CD4-positive, alpha-beta T cell treated with Interleukin-17A for 1 hour (primary cell): ENCODE measurements at regions not wholly inside any gene's neighbourhood (a gene's known extent, or its start where the extent isn't known, plus 50 kb on each side); places are given as distances from the start of the nearest gene placed in this dataset.

Experiments
- DNase-seq: peaks from one replicate; pipeline ENCODE4 v3.0.0-alpha.2; 2020

DNA sequence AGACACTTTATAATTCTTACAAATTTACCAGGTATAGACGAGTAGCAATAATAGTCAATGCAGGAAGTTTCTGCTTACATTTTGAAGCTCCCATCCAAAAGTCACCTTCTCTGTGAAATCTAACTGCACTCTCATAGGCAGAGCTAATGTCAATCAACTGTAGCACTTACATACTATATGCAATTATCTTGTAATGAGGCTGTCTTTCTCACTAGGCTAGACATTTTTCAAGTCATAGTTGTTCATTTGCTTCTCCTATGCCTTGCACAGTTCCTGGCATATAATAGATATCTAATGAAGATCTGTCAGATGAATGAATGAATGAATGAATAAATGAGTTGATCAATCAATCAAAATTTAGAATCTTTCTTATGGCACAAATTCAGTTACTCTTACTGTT is 273.0 kb upstream of the DAB1 start:
- no peak for DNase-seq

DNA sequence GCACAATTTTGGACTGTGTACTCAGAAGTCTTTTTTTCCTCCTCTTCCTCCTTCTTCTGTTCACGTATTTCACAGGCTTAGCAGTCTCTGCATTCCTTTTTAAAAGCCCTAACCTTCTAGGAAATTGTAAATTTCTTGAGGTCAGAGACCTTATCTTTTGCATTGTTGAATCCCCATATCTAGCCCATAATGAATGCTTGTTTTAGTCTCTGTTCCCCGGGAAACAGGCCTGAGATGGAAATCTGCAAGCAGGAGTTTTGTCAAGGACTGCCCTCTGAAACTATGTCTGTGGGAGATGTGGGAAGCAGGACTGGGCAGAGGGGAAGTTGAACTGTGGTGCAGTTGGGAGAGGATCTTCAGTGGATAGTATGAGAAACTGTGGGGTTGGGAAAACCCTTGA is 272.2 kb upstream of the DAB1 start:
- DNase-seq, result no peak

GRCh38 chr1:57686306-57686705 is 262.4 kb upstream of the DAB1 start:
- DNase-seq, result no peak

DNA sequence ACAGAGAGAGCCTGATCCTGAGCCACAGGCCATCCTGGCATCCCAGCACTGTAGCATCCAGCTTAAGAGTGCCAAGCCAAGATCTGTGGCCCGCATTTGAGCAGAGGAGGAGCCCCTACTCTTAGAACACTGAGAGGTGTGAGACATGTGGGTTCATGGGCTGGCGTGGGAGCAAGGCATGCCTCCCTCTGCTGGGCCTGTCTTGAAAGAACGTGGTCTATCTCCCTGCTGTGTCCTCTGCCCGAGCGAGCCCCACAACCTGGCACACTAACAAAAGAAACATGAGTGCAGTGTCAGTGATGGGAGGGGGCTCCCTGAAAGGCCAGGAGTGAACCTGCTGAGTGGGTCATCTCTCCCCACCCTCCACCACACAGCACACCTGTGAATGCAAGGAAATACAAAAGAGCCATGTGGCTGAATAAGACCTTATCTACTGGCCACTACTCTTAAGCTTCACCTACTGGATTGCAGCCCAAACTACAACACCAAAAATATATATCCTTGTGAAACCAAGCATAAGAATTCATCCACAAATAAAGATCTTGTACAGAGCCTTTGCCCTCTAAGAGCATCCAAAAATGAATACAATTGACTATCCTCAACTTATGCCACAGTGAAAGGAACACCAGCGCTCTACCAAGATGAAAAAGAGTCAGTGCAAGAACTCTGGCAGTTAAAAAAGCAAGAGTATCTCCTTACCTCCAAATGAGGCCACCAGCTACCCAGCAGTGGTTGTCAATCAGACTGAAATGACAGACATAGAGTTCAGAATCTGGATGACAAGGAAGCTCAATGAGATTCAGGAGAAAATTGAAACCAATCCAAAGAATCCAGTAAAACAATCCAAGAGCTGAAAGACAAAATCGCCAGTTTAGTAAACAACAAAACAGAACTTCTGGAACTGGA is 259.4 kb upstream of the DAB1 start:
- DNase-seq, result no peak

GRCh38 chr1:57678138-57678537 is 254.3 kb upstream of the DAB1 start:
- DNase-seq, result no peak

- DNase-seq, result no peak
Observed at GRCh38 chr1:57675776-57676175, 251.9 kb upstream of the DAB1 start.

GRCh38 chr1:57674801-57675200 is 250.9 kb upstream of the DAB1 start:
- DNase-seq, result no peak

GRCh38 chr1:57672346-57673140 is 248.7 kb upstream of the DAB1 start:
- DNase-seq, result no peak

- no peak for DNase-seq
Observed at GRCh38 chr1:57671750-57672149, 247.9 kb upstream of the DAB1 start.

DNA sequence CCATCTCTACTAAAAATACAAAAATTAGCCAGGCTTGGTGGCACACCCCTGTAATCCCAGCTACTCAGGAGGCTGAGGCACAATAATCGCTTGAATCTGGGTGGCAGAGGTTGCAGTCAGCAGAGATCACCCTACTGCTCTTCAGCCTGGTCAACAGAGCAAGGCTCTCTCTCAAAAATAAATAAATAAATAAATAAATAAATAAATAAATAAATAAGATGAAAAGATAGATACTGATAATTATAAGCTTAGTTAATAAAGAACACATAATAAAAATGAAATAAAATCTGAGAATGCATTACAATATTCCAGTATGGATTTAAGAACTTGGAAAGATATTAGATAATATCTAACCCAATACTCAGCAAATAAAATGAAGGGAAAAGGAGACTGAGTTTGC is 235.9 kb upstream of the DAB1 start:
- DNase-seq, result no peak

GRCh38 chr1:57655161-57655560 is 231.3 kb upstream of the DAB1 start:
- no peak for DNase-seq

- no peak for DNase-seq
Observed at GRCh38 chr1:57644667-57645066, 220.8 kb upstream of the DAB1 start.

GRCh38 chr1:57638239-57638638 is 214.4 kb upstream of the DAB1 start:
- DNase-seq, result no peak

GRCh38 chr1:57637155-57637554 is 213.3 kb upstream of the DAB1 start:
- no peak for DNase-seq

- no peak for DNase-seq
Observed at GRCh38 chr1:57633881-57634280, 210.0 kb upstream of the DAB1 start.

DNA sequence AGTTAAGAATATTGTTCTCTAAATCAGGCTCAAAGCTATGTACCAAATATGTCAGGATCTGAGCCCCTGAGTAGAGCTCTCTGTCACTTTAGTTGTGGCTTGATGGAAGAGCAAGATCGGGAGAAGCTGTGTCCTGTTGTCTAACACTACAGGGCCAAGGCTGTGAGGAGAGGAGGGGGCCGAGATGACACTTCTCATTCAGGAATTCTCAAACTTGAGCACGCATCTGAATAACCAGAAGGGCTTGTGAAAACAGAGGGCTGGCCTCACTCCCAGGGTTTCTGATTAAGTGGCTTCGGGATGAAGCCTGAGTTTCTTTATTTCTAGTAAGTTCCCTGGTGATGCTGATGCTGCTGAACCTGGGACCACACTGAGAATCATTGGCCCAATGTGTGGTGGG is 209.2 kb upstream of the DAB1 start:
- no peak for DNase-seq

DNA sequence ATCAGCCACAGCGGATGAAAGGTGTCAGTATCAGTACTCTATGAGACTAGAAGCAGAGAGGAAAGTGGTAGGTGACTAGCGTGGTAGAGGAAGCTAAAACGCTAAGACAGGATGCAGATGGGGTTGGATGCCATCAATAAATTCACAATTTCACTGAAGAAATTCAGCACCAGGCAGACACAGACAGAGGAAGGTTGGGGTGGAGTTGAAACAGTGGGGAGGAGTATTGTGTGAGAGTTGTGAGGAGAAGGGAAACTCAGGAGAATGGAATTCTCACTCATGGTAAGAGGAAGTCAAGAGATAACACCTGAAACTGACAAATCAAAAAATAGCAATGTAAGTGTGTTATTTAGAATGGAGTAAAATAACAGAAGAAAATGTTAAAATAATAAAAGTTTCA is 208.5 kb upstream of the DAB1 start:
- DNase-seq, result no peak

DNA sequence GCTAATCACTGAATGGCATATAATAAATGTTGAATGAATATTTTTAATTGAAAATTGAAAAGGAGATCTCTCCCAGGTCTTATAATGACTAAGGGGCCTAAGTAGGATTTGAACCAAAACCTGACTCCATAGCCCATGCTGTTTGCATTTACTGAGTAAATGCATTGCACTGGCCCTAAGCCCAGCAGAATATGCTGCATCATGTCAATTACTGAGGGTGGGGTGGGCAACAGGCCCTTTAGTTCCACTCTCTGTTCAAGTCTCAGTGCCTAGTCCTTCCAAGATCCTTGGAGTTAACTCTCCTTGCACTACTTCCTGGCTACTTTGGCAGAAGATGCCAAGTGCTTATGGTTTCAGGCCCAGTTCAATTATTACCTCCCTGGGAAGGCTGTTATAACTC is 203.8 kb upstream of the DAB1 start:
- no peak for DNase-seq

GRCh38 chr1:57623791-57624538 is 200.1 kb upstream of the DAB1 start:
- DNase-seq, result no peak

DNA sequence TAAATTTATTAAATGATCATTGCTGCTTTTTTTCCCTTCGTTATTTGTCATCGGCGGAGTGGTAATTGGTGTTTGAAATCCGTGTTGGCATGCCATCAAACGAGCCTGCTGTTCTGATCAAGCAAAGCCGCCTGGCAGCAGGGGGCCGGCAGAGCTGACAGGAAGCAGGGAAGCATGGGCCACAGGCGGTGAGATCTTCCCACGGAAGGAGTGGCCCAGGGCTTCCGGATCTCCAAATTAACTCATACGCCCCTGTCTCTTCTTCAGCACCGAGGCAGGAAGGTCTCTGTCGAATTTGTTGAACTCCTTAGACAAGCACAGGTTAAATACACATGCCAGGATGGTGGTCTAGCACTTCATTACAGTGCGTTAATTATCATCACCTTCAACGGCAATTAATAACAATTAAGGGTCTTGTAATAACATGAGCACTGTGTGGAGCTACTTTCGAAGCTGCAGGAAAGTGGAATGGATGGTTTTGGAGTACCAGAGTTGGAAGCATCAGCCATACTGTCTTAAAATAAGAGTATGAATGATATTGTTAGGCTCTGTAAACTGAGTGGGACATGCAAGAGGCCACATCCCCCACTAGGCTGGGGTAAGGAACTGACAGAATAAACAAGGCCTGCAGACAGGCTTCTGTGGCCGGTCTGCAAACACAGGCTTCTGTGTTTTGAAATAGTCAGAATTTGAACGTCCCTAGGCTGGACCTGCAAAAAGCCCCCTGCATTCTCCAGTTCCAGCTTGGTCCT is 199.4 kb upstream of the DAB1 start:
- DNase-seq, result no peak

DNA sequence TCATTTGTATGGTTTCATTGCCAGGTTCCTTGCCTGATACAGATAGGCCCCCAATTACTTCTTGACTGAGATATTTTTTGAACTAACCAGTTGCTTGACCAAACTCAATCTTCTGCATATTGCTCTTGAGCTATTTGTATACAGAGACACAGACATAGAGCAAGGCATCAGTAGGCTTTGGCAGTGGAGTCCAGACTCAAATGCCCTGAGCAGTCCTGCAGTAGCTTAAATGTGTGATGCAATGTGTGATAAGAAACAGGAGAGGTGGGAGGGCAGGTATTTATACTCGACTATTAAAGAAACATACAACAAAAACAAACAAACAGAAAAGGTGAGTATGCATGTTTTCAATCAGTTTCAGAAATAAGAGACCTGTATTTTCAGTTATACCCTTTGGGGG is 197.9 kb upstream of the DAB1 start:
- no peak for DNase-seq

DNA sequence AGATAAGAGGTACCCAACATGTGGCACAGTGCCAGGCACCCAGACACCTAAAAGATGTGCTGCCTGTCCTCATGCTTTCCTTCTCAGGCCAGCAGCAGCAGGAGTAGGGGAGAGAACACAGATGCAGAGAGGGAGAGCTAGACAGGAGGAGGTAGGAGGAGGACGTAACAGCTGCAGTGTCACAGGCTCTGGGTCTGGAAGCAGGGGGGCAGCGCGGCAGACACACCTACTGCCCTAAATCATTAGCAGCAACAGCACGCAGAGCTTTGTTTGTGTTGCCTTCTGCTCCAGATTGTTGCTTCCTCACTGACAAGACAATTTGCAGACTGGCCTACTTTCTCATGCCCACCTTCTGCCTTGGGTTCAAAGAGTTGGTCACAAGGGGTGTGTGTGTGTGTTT is 196.7 kb upstream of the DAB1 start:
- DNase-seq, result no peak

DNA sequence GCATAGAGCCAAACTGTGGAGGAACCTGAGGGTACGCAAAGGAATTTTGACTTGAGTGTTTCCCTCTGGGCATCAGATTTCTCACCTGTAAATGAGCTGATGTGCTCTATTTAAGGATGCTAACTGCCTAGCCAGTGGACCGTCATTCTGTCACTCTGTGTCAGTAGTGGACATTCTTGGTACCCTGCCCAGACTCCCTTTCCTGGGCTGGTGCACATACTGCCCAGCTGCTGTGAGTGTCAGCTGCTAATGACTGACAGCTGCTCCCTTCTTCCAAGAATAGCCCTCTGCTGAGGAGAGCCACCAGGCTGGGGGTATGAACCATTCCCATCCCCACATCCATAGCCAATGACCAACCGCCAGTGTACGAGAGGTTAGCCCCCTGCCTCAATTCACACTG is 193.1 kb upstream of the DAB1 start:
- DNase-seq, result no peak
